ENCODE measurements at regions not wholly inside any gene's neighbourhood (a gene's known extent, or its start where the extent isn't known, plus 50 kb on each side); places are given as distances from the start of the nearest gene placed in this dataset.
A peak's percentile ranks its signal among the peaks of the same experiment; 100 is the strongest.

GRCh38 chr18:73973972-73974371 is 173.7 kb downstream of the FBXO15 start:
- no peak overlapping the region for H3K4me3 ChIP-seq (ENCODE audit: low read depth, low read length)
- no peak for DNase-seq (ENCODE audit: low read depth)

GRCh38 chr18:73966954-73967353 is 180.7 kb downstream of the FBXO15 start:
- H3K4me3 ChIP-seq (ENCODE audit: low read depth, low read length), result no peak overlapping the region

GRCh38 chr18:73962256-73962655 is 185.4 kb downstream of the FBXO15 start:
- H3K4me3 ChIP-seq (ENCODE audit: low read depth, low read length), result no peak overlapping the region
- DNase-seq (ENCODE audit: low read depth), result peak; percentile 60

More at GRCh38 chr18:73966954-73967353, 180.7 kb downstream of the FBXO15 start:
- DNase-seq (ENCODE audit: low read depth), result no peak

DNA sequence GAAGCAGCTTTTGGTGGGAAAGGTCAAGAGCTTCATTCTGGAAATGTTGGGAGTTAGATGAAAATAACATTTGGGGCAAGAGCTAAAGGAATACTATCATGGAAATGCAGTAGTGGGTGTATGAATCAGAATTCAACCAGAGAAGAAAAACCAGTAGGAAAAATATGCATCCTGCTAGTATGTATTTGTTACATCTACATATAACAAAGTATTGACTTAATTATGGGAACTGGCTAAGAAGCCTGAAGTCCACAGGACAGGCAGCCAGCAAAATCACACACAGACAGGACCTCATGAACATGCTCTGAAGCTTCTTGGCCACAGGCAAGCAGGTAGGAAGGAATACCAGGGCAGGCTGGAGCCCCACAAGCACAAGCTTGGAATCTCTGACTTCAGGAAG is 185.8 kb downstream of the FBXO15 start:
- H3K4me3 ChIP-seq (ENCODE audit: low read depth, low read length), result no peak overlapping the region
- no peak for DNase-seq (ENCODE audit: low read depth)

- H3K4me3 ChIP-seq (ENCODE audit: low read depth, low read length), result no peak overlapping the region
- DNase-seq (ENCODE audit: low read depth), result no peak
Measured at GRCh38 chr18:73959352-73959751, 188.3 kb downstream of the FBXO15 start.

DNA sequence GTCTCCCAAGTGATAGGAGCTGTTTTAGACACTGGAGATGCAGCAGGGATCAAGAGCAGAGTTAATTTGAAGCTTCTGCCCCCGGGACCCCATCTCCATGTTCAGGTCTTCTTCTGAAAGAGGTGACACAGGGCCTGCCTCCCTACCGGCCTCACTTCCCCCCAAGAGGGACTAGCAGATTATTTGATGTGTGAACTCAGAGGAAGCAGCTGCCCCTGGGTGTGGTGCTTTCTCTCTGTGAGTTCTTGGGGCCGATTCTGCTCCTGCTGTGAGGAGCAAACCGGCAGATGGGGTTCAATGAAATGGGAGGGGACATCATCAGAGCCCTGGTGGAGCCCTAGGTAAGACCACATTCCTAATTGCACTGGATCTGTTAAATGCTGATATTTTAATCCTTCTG is 193.4 kb downstream of the FBXO15 start:
- no peak for DNase-seq (ENCODE audit: low read depth)
- no peak overlapping the region for H3K4me3 ChIP-seq (ENCODE audit: low read depth, low read length)

GRCh38 chr18:73952296-73952946 is 195.2 kb downstream of the FBXO15 start:
- H3K4me3 ChIP-seq (ENCODE audit: low read depth, low read length), result no peak overlapping the region
- no peak for DNase-seq (ENCODE audit: low read depth)

- no peak overlapping the region for H3K4me3 ChIP-seq (ENCODE audit: low read depth, low read length)
- no peak for DNase-seq (ENCODE audit: low read depth)
Measured at GRCh38 chr18:73950116-73950700, 197.4 kb downstream of the FBXO15 start.

DNA sequence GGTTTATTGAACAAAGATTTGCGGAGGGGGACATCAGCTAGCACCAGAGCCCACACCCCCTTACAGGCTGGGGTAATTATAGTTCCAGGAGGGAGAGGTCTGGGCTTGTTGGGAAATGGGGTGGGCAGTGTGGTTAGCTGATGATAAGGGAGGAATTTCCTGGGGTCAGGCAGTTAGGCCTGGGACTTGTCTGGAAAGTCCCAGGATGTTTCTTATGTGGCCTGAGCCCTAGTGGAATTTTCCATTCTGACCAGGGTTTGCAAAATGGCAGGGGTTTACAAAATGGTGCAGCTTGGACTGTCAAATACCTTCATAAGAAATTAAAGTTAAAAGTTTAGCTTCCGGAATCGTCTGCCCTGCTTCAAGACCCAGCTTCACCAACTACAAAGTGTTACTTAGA is 199.1 kb downstream of the FBXO15 start:
- no peak for DNase-seq (ENCODE audit: low read depth)

GRCh38 chr18:73948084-73948483 is 199.6 kb downstream of the FBXO15 start:
- no peak for DNase-seq (ENCODE audit: low read depth)
- no peak overlapping the region for H3K4me3 ChIP-seq (ENCODE audit: low read depth, low read length)

More for the DNA sequence above, 199.1 kb downstream of the FBXO15 start:
- no peak overlapping the region for H3K4me3 ChIP-seq (ENCODE audit: low read depth, low read length)

- H3K4me3 ChIP-seq (ENCODE audit: low read depth, low read length), result no peak overlapping the region
- no peak for DNase-seq (ENCODE audit: low read depth)
Measured at GRCh38 chr18:73947180-73947921, 200.3 kb downstream of the FBXO15 start.

GRCh38 chr18:73945130-73945792 is 202.4 kb downstream of the FBXO15 start:
- no peak for DNase-seq (ENCODE audit: low read depth)
- no peak overlapping the region for H3K4me3 ChIP-seq (ENCODE audit: low read depth, low read length)

DNA sequence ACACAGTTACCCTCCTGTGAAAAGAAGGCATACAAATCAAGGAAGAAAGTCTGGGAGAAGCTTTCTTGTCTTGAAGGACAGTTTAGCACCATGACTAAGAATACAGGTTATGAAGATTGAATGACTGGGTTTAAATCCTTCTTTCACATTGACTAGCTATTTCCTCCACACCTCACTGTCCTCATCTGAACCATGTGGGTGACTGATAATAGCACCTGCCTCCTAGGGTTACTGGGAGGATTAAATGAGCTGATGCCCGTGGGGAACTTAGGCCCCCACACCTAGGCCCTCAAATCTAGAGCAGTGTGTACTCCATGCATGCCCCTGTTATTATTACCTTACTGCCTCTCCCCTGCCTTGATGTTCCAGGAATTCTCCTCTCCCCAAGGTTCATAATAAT is 202.9 kb downstream of the FBXO15 start:
- DNase-seq (ENCODE audit: low read depth), result no peak
- H3K4me3 ChIP-seq (ENCODE audit: low read depth, low read length), result no peak overlapping the region

DNA sequence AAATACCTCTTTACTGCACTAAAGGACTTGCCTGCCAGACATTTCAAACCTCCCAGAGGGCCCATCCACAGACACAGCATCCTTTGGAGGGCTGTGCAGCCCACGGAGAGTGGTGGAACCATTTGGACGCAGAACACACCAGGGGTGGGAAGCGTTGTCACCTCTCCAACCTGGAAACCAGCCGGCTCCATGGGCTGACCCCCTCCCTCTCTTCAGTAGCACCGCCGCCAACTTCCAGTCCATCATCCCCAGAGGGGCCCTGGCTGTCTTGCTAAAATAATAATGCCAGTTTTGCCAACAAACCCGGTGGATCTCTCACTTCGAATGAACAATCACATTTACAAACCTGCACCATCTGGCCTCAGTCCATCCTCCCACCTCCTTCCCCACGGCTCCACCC is 203.9 kb downstream of the FBXO15 start:
- no peak for DNase-seq (ENCODE audit: low read depth)
- H3K4me3 ChIP-seq (ENCODE audit: low read depth, low read length), result no peak overlapping the region

DNA sequence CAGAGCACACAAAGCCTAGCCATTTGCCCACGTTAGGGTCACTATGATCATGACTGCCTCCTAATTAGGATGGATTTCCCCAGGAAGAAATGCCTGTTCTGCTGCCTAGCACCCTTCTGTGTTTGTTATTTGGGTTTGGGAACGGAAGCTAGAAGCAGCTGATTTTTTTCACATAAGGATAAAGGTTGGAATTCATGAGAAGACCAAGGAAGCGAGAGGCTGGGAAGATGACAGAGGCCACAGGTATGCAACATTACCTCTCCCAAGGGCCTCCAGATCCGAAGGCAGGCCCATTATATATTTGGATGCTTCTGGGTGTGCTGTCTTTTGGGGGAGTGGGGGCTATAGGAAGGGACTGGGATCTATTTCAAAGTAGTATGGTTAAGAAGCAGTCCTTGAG is 204.7 kb downstream of the FBXO15 start:
- DNase-seq (ENCODE audit: low read depth), result no peak
- H3K4me3 ChIP-seq (ENCODE audit: low read depth, low read length), result no peak overlapping the region

DNA sequence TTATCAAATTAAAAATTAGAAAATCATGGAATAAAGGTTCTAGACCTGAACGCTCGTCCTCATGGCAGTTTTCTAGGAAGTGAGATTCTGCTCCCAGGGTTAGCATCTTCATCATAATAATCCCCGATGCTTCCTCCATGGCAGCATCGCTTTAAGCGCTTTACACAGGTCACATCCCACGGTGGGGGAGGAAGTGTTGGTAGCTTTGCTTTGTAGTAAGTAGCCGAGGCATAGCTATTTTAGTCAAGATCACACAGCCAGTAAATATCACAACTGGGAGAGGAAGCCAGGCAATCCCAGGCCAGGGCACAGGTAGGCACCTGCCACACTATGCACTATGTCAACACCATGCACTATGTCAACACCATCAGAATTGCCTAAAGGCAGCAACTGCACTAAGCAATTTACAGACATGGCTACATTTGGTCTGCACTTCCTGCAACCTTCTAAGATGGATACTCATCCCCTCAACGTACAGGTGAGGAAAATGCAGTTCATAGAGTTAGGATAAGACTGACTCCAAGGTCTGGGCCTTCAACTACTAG is 205.5 kb downstream of the FBXO15 start:
- no peak for DNase-seq (ENCODE audit: low read depth)
- H3K4me3 ChIP-seq (ENCODE audit: low read depth, low read length), result no peak overlapping the region

DNA sequence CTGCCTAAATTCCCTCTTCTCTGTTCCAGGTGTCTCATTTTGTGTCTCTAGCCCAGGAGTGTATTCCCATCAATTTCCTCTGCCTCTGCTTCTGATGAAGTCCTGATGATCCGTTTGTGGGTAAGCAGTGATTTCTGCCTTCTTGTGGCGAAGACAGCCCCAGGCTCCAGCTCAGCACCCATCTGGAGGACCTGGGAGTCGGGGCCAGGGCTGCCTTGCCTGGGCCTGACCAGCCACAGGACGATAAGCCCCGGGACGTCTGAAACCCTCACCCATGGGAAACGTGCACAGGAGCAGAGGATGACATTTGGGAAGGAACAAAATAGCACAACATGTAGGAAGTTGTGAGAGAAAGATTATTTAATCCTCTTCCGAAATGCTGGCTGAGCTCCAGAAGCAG is 206.9 kb downstream of the FBXO15 start:
- no peak for DNase-seq (ENCODE audit: low read depth)
- H3K4me3 ChIP-seq (ENCODE audit: low read depth, low read length), result no peak overlapping the region

- DNase-seq (ENCODE audit: low read depth), result no peak
- H3K4me3 ChIP-seq (ENCODE audit: low read depth, low read length), result no peak overlapping the region
Measured at GRCh38 chr18:73939391-73939790, 208.2 kb downstream of the FBXO15 start.

DNA sequence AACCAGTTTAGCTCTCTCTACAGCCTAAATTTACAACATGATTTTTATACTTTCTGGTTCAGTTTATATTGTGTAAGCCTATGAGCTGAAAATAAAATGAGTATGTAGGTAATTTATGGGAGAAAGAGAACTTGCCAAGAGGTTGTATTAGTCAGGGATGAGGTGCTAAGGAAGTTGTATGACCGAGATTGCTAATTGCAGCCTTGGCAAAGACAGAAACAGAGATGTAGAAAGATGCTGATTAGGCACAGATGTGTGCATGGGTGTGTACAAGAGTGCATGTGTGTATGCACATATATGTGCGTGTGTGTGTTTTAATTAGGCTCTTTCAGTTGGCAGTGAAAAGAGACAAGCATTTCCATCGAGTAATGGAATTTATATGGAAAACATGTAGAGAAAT is 213.9 kb downstream of the FBXO15 start:
- no peak for DNase-seq (ENCODE audit: low read depth)
- H3K4me3 ChIP-seq (ENCODE audit: low read depth, low read length), result no peak overlapping the region

- H3K4me3 ChIP-seq (ENCODE audit: low read depth, low read length), result no peak overlapping the region
- no peak for DNase-seq (ENCODE audit: low read depth)
Measured at GRCh38 chr18:73932976-73933375, 214.7 kb downstream of the FBXO15 start.

Data from skeletal muscle cell (primary cell).